ENCODE measurements at regions not wholly inside any gene's neighbourhood (a gene's known extent, or its start where the extent isn't known, plus 50 kb on each side); places are given as distances from the start of the nearest gene placed in this dataset.
"Not testable (repeated sequence)": the region's sequence is repeated elsewhere in the genome, so short reads cannot be mapped to it uniquely, and the experiment has no call there.

DNA sequence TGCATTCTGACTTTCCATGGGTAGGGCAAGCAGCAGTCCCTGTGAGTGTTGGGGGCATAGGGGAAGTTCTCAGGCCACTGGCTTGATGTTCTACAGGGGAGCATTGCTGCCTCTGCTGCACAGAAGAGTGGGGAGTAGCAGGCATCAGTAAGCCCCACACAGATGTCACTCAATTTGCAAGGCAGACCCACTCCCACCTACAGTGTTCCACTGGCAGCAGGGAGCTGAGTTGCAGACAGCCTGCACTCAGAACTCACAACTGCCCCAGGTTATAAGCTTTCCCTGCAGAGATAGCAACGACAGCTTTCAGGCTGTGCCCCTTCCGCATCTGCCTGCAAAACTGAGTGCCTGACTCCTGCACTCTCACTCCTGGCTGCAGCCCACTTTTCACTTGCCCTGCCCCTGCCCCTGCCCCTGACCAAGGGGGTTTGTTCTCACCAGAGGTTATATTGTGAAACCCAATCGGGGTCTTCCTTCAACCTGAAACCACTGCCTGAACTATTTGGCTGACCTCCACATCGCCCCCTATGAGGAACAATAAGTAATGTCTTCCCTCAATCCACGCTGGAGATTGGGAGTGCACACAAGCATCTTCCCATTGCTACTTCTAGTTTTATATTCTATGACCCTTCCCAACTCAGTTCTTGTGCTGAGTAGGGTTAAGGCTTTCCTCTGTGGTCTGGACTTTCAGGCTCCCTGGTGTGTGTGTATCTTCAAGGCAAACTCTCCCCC lies 227.4 kb upstream of the CXorf51B start:
- no peak for DNase-seq (ENCODE audit: low read depth in 4 of 4, low spot score in 2 of 4)

DNA sequence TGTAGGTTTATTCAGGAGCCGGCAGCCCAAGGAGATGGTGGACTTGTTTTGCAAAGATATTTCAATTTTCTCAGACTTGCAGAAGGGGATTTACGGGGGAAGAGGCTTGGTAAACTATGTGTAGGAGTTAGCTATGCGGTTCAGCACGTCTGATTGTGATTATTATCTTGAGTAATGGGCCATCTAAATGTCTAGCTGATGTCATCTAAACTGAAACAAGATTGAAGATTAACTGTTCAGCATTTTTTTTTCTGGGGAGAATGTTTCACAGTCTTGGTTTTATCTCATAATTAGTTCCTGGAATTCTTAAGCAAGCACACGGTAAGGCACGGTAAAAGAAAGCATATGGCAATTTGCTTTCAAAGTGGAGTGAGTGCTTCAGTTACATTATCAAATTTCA lies 207.3 kb upstream of the CXorf51B start:
- peak in 1 of 4 donors; percentile 3 for DNase-seq (ENCODE audit: low read depth in 4 of 4, low spot score in 2 of 4)

DNA sequence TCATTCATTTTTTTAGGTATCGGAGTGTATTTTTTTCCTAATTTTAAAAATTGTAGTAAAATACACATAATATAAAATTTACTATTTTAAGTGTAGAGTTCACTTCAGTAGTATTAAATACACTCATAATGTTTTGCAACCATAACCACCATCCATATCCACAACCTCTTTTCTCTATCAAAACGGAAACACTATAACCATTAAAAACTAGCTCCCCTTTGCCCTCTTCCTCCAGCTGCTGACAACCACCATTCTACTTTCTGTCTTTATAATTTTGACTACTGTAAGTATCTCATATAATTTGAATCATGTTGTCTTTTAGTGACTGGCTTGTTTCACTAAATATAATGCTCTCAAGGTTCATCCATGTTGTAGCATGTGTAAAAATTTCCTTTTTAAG lies 205.4 kb upstream of the CXorf51B start:
- no peak for DNase-seq (ENCODE audit: low read depth in 4 of 4, low spot score in 2 of 4)

DNA sequence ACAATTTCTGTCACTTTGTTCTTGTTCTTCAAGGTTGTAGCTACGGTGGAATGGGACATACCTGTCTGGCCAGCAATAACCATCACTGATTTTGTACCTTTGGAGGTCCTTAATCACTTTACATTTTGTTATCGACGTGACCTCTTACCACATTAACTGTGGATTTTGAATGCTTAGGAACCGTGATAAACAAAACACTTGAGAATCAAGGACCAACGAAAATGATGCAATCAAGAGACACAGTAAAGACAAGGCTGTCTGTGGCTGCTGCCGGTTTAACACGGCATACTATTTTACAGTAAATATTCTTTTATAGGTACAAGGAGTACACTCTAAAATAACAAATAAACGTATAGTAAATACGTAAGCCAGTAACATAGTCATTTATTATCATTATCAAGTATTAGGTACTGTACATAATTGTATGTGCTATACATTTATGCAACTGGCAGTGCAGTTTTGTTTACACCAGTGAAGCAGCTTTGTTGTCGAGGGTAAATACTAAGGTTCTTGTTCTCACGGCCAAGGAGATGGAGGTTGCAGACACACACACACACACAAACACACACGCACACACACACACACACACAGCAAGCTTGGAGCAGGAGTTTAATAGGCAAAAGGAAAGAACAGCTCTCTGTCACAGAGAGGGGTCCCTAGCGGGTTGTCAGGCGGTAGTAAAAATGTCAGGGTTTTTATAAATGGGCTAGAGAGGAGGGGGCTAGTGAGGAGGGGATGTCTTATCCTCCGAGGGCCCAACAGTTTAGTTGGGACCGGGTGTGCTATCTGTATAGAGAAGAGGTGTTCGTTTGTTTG lies 194.7 kb upstream of the CXorf51B start:
- peak in 1 of 4 donors; percentile 31 for DNase-seq (ENCODE audit: low read depth in 4 of 4, low spot score in 2 of 4)

- peak in 1 of 4 donors; percentile 19 for DNase-seq (ENCODE audit: low read depth in 4 of 4, low spot score in 2 of 4)
Observed at GRCh38 chrX:146615628-146616348, 193.8 kb upstream of the CXorf51B start.

- DNase-seq (ENCODE audit: low read depth in 4 of 4, low spot score in 2 of 4), result not testable (repeated sequence)
Observed at GRCh38 chrX:146619943-146620342, 189.6 kb upstream of the CXorf51B start.

DNA sequence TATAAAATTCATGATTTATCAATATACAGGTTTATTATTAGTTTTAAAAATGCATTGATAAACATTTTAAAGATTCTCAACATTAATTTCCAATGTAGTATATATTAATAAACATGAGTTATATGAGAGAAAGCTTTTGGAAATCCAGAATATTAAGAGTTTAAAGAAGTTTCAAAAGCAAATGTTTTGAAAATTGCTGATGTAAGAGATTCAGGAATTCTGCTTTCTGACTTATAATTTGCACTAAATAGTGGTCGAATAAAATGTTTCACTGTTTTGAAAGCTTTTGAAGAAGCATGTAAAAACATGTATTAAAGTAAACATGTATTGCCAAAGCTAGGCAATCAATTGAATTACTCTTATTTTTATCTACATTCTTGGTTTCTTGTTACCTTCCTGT lies 151.2 kb upstream of the CXorf51B start:
- DNase-seq (ENCODE audit: low read depth in 4 of 4, low spot score in 2 of 4), result no peak

- DNase-seq (ENCODE audit: low read depth in 4 of 4, low spot score in 2 of 4), result no peak
Observed at GRCh38 chrX:146707781-146708180, 101.8 kb upstream of the CXorf51B start.

GRCh38 chrX:146708866-146709265 lies 100.7 kb upstream of the CXorf51B start:
- DNase-seq (ENCODE audit: low read depth in 4 of 4, low spot score in 2 of 4), result not testable (repeated sequence)

GRCh38 chrX:146754268-146754667 lies 55.3 kb upstream of the CXorf51B start:
- DNase-seq (ENCODE audit: low read depth in 4 of 4, low spot score in 2 of 4), result no peak

GRCh38 chrX:146755214-146755613 lies 54.4 kb upstream of the CXorf51B start:
- peak in 1 of 4 donors; percentile 2 for DNase-seq (ENCODE audit: low read depth in 4 of 4, low spot score in 2 of 4)

Data from left renal cortex interstitium (tissue), 4 donors.